ENCODE measurements at regions not wholly inside any gene's neighbourhood (a gene's known extent, or its start where the extent isn't known, plus 50 kb on each side); places are given as distances from the start of the nearest gene placed in this dataset.

DNA sequence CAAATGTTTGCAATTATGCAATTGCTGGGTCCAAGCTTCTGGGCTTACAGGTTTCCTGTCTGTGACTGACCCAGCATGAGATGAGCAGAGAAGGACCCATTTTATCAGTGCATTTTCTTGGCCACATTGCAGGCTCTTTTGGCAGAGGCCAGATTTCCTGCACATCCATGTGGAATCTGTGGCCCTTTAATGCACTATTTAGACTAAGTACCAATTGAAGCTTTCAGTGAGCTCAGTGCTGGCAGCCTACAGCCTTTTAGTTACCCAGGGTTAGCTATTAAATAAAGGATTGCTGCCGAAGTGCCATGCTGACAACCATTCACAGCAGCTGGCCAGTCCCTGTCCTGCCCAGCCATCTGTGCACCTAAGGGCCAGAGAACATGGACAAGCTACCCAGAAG lies 165.0 kb downstream of the ANKRD30B start (continued):
- TF ChIP-seq, protein P1, sequence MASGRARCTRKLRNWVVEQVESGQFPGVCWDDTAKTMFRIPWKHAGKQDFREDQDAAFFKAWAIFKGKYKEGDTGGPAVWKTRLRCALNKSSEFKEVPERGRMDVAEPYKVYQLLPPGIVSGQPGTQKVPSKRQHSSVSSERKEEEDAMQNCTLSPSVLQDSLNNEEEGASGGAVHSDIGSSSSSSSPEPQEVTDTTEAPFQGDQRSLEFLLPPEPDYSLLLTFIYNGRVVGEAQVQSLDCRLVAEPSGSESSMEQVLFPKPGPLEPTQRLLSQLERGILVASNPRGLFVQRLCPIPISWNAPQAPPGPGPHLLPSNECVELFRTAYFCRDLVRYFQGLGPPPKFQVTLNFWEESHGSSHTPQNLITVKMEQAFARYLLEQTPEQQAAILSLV (CRISPR knock-in tag; IDR thresholded peaks at IDR 0.05; ENCODE audit: borderline replicate concordance) = no peak
- TF ChIP-seq TCF7L2 (IDR thresholded peaks at IDR 0.05; ENCODE audit: low read depth, low read length) (no peak), FIP1L1 (IDR thresholded peaks at IDR 0.05; ENCODE audit: borderline replicate concordance, insufficient read depth, low read depth, low read length) (no peak)

DNA sequence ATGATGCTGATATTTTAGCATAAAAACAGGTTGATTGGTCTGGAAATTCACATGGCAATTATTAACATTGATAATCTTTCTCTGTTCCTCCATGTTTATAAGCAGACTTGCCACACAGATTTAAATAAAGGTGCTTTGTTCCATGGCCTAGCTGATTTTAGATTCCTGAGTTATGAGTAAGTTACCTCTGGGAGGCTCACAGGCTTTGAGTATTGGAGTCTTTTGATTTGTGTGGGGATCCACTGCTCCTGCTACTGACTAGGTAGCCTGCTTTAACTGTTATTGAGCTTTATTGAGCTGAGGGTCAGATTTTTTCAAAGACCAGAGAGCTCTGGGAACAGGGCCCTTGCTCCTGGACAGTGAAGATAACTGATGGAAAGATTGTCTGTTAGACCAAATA lies 166.1 kb downstream of the ANKRD30B start:
- in situ Hi-C loops (cut with HindIII; ENCODE audit: extremely low pct_ligation_motif_present, low pct_unique_long_range_greater_than_20kb) (no loop called here), intact Hi-C loops (cut with micrococcal nuclease; ENCODE audit: unreplicated experiment) (no loop called here)
- no peak overlapping the region for H3K4me2 ChIP-seq (ENCODE audit: low read depth, low read length)
- H3K79me2 ChIP-seq (ENCODE audit: insufficient read depth, low read length) = no peaks in the 10 kb centered on the region
- no peak overlapping the region for H3K4me3 ChIP-seq (replicated peaks in 1 of 3; ENCODE audit: insufficient read depth in 1 of 3, low read depth in 2 of 3, low read length in 3 of 3)
- H4K20me1 ChIP-seq (ENCODE audit: insufficient read depth, low read length) = no peaks in the 10 kb centered on the region
- ChIA-PET CTCF (ENCODE audit: low intra/inter-chr PET ratio, low total read pairs) (no interaction called here), POLR2A (no interaction called here)
- no peaks in the 10 kb centered on the region for H3K9me3 ChIP-seq (ENCODE audit: low read length)
- BruUV-seq (replicated peaks) = no TSS peak
- DNase-seq (ENCODE audit: low spot score) (no peak), ATAC-seq (no peak), FAIRE-seq (no peak)
- peaks cover 5% of the 10 kb centered on the region; the same call in 1 of the 2 replicates for H3K4me1 ChIP-seq (ENCODE audit: insufficient read depth, low read length)
- no peak overlapping the region for H3K9ac ChIP-seq (ENCODE audit: insufficient read depth, low read depth, low read length)
- H2AFZ ChIP-seq (ENCODE audit: low read length) = no peak overlapping the region
- H3K36me3 ChIP-seq (replicated peaks in 1 of 2; ENCODE audit: control insufficient read depth in 1 of 2, insufficient read depth in 2 of 2, low read length in 2 of 2) = no peaks in the 10 kb centered on the region
- no peak overlapping the region for H3K27ac ChIP-seq (ENCODE audit: extremely low read length, insufficient read depth, low read length)
- no peaks in the 10 kb centered on the region for H3K27me3 ChIP-seq (ENCODE audit: control insufficient read depth in 1 of 2, insufficient read depth in 2 of 2, low read length in 2 of 2)
- TF ChIP-seq, protein P2, sequence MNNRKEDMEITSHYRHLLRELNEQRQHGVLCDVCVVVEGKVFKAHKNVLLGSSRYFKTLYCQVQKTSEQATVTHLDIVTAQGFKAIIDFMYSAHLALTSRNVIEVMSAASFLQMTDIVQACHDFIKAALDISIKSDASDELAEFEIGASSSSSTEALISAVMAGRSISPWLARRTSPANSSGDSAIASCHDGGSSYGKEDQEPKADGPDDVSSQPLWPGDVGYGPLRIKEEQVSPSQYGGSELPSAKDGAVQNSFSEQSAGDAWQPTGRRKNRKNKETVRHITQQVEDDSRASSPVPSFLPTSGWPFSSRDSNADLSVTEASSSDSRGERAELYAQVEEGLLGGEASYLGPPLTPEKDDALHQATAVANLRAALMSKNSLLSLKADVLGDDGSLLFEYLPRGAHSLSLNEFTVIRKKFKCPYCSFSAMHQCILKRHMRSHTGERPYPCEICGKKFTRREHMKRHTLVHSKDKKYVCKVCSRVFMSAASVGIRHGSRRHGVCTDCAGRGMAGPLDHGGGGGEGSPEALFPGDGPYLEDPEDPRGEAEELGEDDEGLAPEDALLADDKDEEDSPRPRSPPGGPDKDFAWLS (CRISPR knock-in tag; IDR thresholded peaks at IDR 0.05; ENCODE audit: borderline replicate concordance) = no peak
- TF ChIP-seq, protein P3, sequence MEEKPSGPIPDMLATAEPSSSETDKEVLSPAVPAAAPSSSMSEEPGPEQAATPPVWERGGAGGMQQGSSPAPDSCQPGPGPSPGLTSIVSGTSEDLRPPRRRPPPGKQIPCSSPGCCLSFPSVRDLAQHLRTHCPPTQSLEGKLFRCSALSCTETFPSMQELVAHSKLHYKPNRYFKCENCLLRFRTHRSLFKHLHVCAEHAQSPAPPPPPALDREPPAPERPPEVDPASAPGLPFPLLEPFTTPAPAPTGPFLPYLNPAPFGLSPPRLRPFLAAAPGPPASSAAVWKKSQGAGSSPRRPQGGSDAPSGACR (CRISPR knock-in tag; IDR thresholded peaks at IDR 0.05) = no peak
- TF ChIP-seq, protein P4, sequence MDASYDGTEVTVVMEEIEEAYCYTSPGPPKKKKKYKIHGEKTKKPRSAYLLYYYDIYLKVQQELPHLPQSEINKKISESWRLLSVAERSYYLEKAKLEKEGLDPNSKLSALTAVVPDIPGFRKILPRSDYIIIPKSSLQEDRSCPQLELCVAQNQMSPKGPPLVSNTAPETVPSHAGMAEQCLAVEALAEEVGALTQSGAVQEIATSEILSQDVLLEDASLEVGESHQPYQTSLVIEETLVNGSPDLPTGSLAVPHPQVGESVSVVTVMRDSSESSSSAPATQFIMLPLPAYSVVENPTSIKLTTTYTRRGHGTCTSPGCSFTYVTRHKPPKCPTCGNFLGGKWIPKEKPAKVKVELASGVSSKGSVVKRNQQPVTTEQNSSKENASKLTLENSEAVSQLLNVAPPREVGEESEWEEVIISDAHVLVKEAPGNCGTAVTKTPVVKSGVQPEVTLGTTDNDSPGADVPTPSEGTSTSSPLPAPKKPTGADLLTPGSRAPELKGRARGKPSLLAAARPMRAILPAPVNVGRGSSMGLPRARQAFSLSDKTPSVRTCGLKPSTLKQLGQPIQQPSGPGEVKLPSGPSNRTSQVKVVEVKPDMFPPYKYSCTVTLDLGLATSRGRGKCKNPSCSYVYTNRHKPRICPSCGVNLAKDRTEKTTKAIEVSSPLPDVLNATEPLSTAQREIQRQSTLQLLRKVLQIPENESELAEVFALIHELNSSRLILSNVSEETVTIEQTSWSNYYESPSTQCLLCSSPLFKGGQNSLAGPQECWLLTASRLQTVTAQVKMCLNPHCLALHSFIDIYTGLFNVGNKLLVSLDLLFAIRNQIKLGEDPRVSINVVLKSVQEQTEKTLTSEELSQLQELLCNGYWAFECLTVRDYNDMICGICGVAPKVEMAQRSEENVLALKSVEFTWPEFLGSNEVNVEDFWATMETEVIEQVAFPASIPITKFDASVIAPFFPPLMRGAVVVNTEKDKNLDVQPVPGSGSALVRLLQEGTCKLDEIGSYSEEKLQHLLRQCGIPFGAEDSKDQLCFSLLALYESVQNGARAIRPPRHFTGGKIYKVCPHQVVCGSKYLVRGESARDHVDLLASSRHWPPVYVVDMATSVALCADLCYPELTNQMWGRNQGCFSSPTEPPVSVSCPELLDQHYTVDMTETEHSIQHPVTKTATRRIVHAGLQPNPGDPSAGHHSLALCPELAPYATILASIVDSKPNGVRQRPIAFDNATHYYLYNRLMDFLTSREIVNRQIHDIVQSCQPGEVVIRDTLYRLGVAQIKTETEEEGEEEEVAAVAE (CRISPR knock-in tag; IDR thresholded peaks at IDR 0.05; ENCODE audit: borderline replicate concordance) = no peak
- TF ChIP-seq JUN (CRISPR knock-in tag; IDR thresholded peaks at IDR 0.05) (no peak), ZNF33A (CRISPR knock-in tag; IDR thresholded peaks at IDR 0.05; ENCODE audit: borderline replicate concordance) (no peak), KLF9 (CRISPR knock-in tag; IDR thresholded peaks at IDR 0.05; ENCODE audit: low read depth) (no peak)
- TF ChIP-seq, protein P5, sequence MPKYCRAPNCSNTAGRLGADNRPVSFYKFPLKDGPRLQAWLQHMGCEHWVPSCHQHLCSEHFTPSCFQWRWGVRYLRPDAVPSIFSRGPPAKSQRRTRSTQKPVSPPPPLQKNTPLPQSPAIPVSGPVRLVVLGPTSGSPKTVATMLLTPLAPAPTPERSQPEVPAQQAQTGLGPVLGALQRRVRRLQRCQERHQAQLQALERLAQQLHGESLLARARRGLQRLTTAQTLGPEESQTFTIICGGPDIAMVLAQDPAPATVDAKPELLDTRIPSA (CRISPR knock-in tag; IDR thresholded peaks at IDR 0.05; ENCODE audit: borderline replicate concordance) = no peak
